H1 (cell line): ENCODE measurements at regions not wholly inside any gene's neighbourhood (a gene's known extent, or its start where the extent isn't known, plus 50 kb on each side); places are given as distances from the start of the nearest gene placed in this dataset.

ENCODE experiments used
- CTCF ChIA-PET: fragments of 300-600 bp; sonication (Branson Sonifier 250); formaldehyde crosslinking; loops from one replicate; lab custom pipeline; 2021; ENCODE audit not compliant: partially characterized antibody; lab: Charles Lee
- POLR2A ChIA-PET: fragments of 300-600 bp; sonication (Branson Sonifier 250); formaldehyde crosslinking; loops from one replicate; lab custom pipeline; 2021; ENCODE audit warnings: inconsistent platforms; ENCODE audit not compliant: partially characterized antibody; lab: Charles Lee
- DNase-seq, 2 experiments: peaks; one replicate each; pipeline versions ENCODE4 v3.0.0 to v3.0.0-alpha.2; 2010 to 2022; ENCODE audit warnings: low spot score in 2 of 2, low read depth in 1 of 2, mixed read lengths in 1 of 2
- FAIRE-seq: peaks from 2 replicates; lab custom pipeline; 2011; peaks lifted over from hg19 to GRCh38; lab: Jason Lieb, UNC
- H2AFZ ChIP-seq: 2 replicates; pipeline ENCODE4 v1.8.1; 2012; ENCODE audit warnings: low read length, inconsistent platforms
- H2AK5ac ChIP-seq: 2 replicates; pipeline ENCODE4 v1.6.1; 2013; ENCODE audit warnings: low read depth, low read length
- H2BK120ac ChIP-seq: replicated peaks from 2 replicates; pipeline ENCODE3; 2013; ENCODE audit warnings: low read depth, low read length, inconsistent platforms
- H2BK12ac ChIP-seq: 2 replicates; pipeline ENCODE4 v1.6.1; 2013; ENCODE audit warnings: low read depth, low read length
- H2BK15ac ChIP-seq: 2 replicates; pipeline ENCODE4 v1.6.1; 2013; ENCODE audit warnings: low read length
- H2BK20ac ChIP-seq: 2 replicates; pipeline ENCODE4 v1.6.1; 2013; ENCODE audit warnings: low read length
- H2BK5ac ChIP-seq: 2 replicates; pipeline ENCODE4 v1.6.1; 2013; ENCODE audit warnings: low read depth, low read length
- H3K14ac ChIP-seq: 2 replicates; pipeline ENCODE4 v1.6.1; 2013; ENCODE audit warnings: inconsistent platforms; ENCODE audit not compliant: insufficient read length
- H3K18ac ChIP-seq: 2 replicates; pipeline ENCODE4 v1.6.1; 2013; ENCODE audit warnings: low read length; ENCODE audit errors: extremely low read depth
- H3K23ac ChIP-seq: 2 replicates; pipeline ENCODE4 v1.6.1; 2013; ENCODE audit warnings: inconsistent platforms; ENCODE audit not compliant: insufficient read length
- H3K23me2 ChIP-seq: 2 replicates; pipeline ENCODE4 v1.6.1; 2013; ENCODE audit warnings: low read depth, low read length
- H3K27ac ChIP-seq: 2 replicates; pipeline ENCODE4 v1.6.1; 2011; ENCODE audit warnings: low read depth, low read length, inconsistent platforms
- H3K27me3 ChIP-seq, 4 experiments: replicated peaks in 1 of 4; 1 replicate in 1 of 4; 2 replicates in 3 of 4; pipeline versions ENCODE4 v1.6.1 to v1.8.1; 2011 to 2013; ENCODE audit warnings: low read length in 3 of 4, mild to moderate bottlenecking in 3 of 4, inconsistent platforms in 2 of 4, mixed read lengths in 2 of 4, moderate library complexity in 1 of 4; ENCODE audit not compliant: control insufficient read depth in 3 of 4, insufficient read depth in 3 of 4; ENCODE audit errors: extremely low read depth in 1 of 4
- H3K36me3 ChIP-seq, 4 experiments: 2 replicates each; pipeline versions ENCODE4 v1.6.1 to v1.8.1; 2011 to 2013; ENCODE audit warnings: mild to moderate bottlenecking in 4 of 4, low read length in 3 of 4, moderate library complexity in 2 of 4, control low read depth in 1 of 4, inconsistent platforms in 1 of 4; ENCODE audit not compliant: insufficient read depth in 4 of 4, control insufficient read depth in 2 of 4
- H3K4ac ChIP-seq: replicated peaks from 2 replicates; pipeline ENCODE3; 2013; ENCODE audit warnings: low read length, low read depth, mixed read lengths, inconsistent platforms; ENCODE audit not compliant: insufficient read length
- H3K4me1 ChIP-seq, 4 experiments: replicated peaks in 1 of 4; 1 replicate in 1 of 4; 2 replicates in 3 of 4; pipeline versions ENCODE4 v1.6.1 to v1.8.1; 2011 to 2013; ENCODE audit warnings: low read length in 3 of 4, inconsistent platforms in 2 of 4, mixed read lengths in 1 of 4; ENCODE audit not compliant: insufficient read depth in 4 of 4, control insufficient read depth in 3 of 4
- H3K4me2 ChIP-seq, 2 experiments: 2 replicates each; pipeline versions ENCODE4 v1.6.1 to v1.8.1; 2011 to 2013; ENCODE audit warnings: low read depth in 2 of 2, low read length in 2 of 2, control low read depth in 1 of 2, inconsistent platforms in 1 of 2, mild to moderate bottlenecking in 1 of 2; ENCODE audit not compliant: insufficient read depth in 1 of 2
- H3K4me3 ChIP-seq, 4 experiments: fragments of 200-600, 300-600 bp in 1 of 4; sonication (generic), shearing (Covaris generic), sonication (Bioruptor Twin) in 1 of 4; 2 replicates each; pipeline versions ENCODE4 v1.5.1 to v1.8.1; 2011 to 2016; ENCODE audit warnings: low read length in 4 of 4, low read depth in 3 of 4, control low read depth in 2 of 4, inconsistent platforms in 2 of 4, mild to moderate bottlenecking in 2 of 4, mixed read lengths in 1 of 4, moderate library complexity in 1 of 4; ENCODE audit not compliant: insufficient read depth in 2 of 4; ENCODE audit errors: extremely low read depth in 1 of 4
- H3K56ac ChIP-seq: replicated peaks from 2 replicates; pipeline ENCODE3; 2013; ENCODE audit warnings: low read depth, mild to moderate bottlenecking, mixed read lengths, low read length, inconsistent platforms; ENCODE audit not compliant: insufficient read length
- H3K79me1 ChIP-seq: 2 replicates; pipeline ENCODE4 v1.6.1; 2013; ENCODE audit warnings: low read depth, low read length, control low read depth
- H3K79me2 ChIP-seq, 2 experiments: 2 replicates each; pipeline versions ENCODE4 v1.6.1 to v1.8.1; 2012 to 2013; ENCODE audit warnings: low read length in 2 of 2, mild to moderate bottlenecking in 2 of 2, inconsistent platforms in 1 of 2; ENCODE audit not compliant: insufficient read depth in 2 of 2, control insufficient read depth in 1 of 2
- H3K9ac ChIP-seq, 4 experiments: replicated peaks in 1 of 4; 1 replicate in 1 of 4; 2 replicates in 3 of 4; pipeline versions ENCODE4 v1.6.1 to v1.8.1; 2011 to 2013; ENCODE audit warnings: low read depth in 3 of 4, low read length in 3 of 4, control low read depth in 2 of 4, mild to moderate bottlenecking in 2 of 4, moderate library complexity in 2 of 4, inconsistent platforms in 1 of 4; ENCODE audit errors: extremely low read depth in 1 of 4
- H3K9me3 ChIP-seq, 2 experiments: 2 replicates each; pipeline versions ENCODE4 v1.6.1 to v1.8.1; 2012 to 2013; ENCODE audit warnings: mild to moderate bottlenecking in 2 of 2, moderate library complexity in 2 of 2, control low read depth in 1 of 2, inconsistent platforms in 1 of 2, low read depth in 1 of 2, low read length in 1 of 2, mixed read lengths in 1 of 2; ENCODE audit not compliant: insufficient read depth in 2 of 2
- H4K20me1 ChIP-seq, 2 experiments: replicated peaks in 1 of 2; 2 replicates each; pipeline versions ENCODE3 to v1.8.1; 2011 to 2013; ENCODE audit warnings: inconsistent platforms in 2 of 2, low read length in 2 of 2, mild to moderate bottlenecking in 1 of 2; ENCODE audit not compliant: insufficient read depth in 2 of 2, control insufficient read depth in 1 of 2
- H4K5ac ChIP-seq: 2 replicates; pipeline ENCODE4 v1.6.1; 2013; ENCODE audit warnings: low read length, low read depth, mixed read lengths, inconsistent platforms; ENCODE audit not compliant: insufficient read length
- H4K8ac ChIP-seq: 2 replicates; pipeline ENCODE4 v1.8.0; 2013; ENCODE audit warnings: mild to moderate bottlenecking, moderate library complexity, low read length, inconsistent platforms; ENCODE audit not compliant: insufficient read depth; ENCODE audit errors: extremely low read depth
- H4K91ac ChIP-seq: replicated peaks from 2 replicates; pipeline ENCODE3; 2013; ENCODE audit warnings: low read length, mixed read lengths, inconsistent platforms; ENCODE audit not compliant: insufficient read length
- NRF1 ChIP-seq: IDR thresholded peaks from 2 replicates; pipeline ENCODE4 v1.6.1; 2011; ENCODE audit warnings: mild to moderate bottlenecking, low read depth, low read length, improper control_type of control experiment
- WGBS, 2 experiments: shearing (Covaris generic) in 1 of 2; methylation state at CpG; one replicate each; pipeline versions ENCODE4 v1.1.6 to v1.1.7; 2013 to 2015; ENCODE audit warnings: low lambda C conversion rate in 2 of 2, mixed read lengths in 2 of 2, inconsistent platforms in 1 of 2, low coverage in 1 of 2, missing lambda C conversion rate in 1 of 2; ENCODE audit not compliant: insufficient replicate concordance in 2 of 2, insufficient coverage in 1 of 2, insufficient read length in 1 of 2; ENCODE audit errors: extremely low coverage in 1 of 2, missing lambda C conversion rate in 1 of 2; 5-methylcytosine and 5-hydroxymethylcytosine counted together
- TF ChIP-seq, protein P1 (sequence below): IDR thresholded peaks from 2 replicates; pipeline ENCODE4 v1.6.1; 2012; ENCODE audit warnings: inconsistent platforms

DNA sequence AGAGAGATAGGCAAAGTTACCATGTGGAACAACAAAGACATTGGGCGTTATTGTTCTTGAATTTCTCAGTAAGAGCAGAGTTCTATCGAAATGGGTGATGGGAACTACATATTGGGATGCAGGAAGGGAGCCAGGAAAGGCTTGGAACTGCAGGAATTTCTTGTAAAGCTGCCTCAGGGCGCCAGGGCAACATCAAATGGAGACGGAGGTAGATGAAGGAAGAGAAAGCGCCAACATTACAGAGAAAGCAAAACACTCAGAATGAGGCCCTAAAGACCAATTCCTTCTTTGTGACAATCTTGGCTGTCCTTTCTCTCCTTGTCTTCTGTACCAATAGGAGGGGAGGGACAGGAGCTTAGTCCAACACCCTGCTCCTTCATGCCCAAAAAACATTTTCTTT, 148.4 kb downstream of the RPAP3 start:
- CTCF ChIA-PET, result no interaction called here
- FAIRE-seq (no peak), DNase-seq (no peak)
- Histone ChIP-seq H4K91ac (no peak overlapping the region), H3K27me3 (no peaks in the 10 kb centered on the region), H3K23ac (no peak overlapping the region), H4K5ac (no peak overlapping the region), H3K4me3 (no peak overlapping the region), H4K20me1 (no peaks in the 10 kb centered on the region), H3K18ac (no peak overlapping the region), H3K14ac (no peak overlapping the region), H3K79me2 (no peaks in the 10 kb centered on the region), H3K36me3 (no peaks in the 10 kb centered on the region; a peak in 2 of 8 replicates), H2AFZ (peak overlapping the region; percentile 65; the same call in 1 of the 2 replicates), H2BK20ac (no peak overlapping the region; the same call in 1 of the 2 replicates), H3K79me1 (no peaks in the 10 kb centered on the region), H4K8ac (no peak overlapping the region), H3K4me1 (peaks cover 0 to 3% (median 0%) of the 10 kb centered on the region in 4 experiments; a peak in 1 of 7 replicates), H2AK5ac (no peak overlapping the region), H3K23me2 (no peaks in the 10 kb centered on the region; the same call in 1 of the 2 replicates), H3K9ac (no peak overlapping the region), H2BK120ac (no peak overlapping the region), H2BK5ac (no peak overlapping the region), H3K27ac (no peak overlapping the region), H3K4ac (no peak overlapping the region), H2BK15ac (no peak overlapping the region), H3K56ac (no peak overlapping the region), H3K9me3 (peaks cover 4 to 5% of the 10 kb centered on the region in 2 experiments), H3K4me2 (no peak overlapping the region), H2BK12ac (no peak overlapping the region)
- WGBS, 2 experiments, result 80% methylated on average over 5 of the region's 5 CpGs; no CpG with 5 or more reads in 1 of the 2 experiments
- TF ChIP-seq, protein P1, sequence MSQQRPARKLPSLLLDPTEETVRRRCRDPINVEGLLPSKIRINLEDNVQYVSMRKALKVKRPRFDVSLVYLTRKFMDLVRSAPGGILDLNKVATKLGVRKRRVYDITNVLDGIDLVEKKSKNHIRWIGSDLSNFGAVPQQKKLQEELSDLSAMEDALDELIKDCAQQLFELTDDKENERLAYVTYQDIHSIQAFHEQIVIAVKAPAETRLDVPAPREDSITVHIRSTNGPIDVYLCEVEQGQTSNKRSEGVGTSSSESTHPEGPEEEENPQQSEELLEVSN, result no peak
- no peak for TF ChIP-seq NRF1
- POLR2A ChIA-PET, result no interaction called here
